ENCODE measurements at regions not wholly inside any gene's neighbourhood (a gene's known extent, or its start where the extent isn't known, plus 50 kb on each side); places are given as distances from the start of the nearest gene placed in this dataset.

DNA sequence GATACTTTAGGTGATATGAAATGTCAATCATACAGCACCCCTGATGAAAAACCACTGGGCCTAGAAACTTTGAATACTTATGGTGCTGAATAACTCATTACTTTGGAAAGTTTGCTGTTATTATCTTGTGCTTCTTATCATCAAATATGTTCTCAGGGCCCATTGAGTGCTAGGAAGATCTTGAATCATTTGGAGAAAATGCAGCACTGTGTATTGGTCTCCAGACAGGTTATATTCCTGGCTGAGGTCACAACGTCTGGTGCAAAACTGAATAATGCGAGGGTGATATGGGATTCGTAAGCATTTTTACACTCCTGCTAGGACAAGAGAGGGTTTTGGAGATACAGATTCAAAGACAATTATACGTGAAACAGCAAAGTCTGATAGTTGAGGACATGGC, 249.4 kb upstream of the TNC start:
- no peak for DNase-seq (ENCODE audit: low read depth, low spot score)

GRCh38 chr9:115367780-115368525, 250.0 kb upstream of the TNC start:
- no peak for DNase-seq (ENCODE audit: low read depth, low spot score)

DNA sequence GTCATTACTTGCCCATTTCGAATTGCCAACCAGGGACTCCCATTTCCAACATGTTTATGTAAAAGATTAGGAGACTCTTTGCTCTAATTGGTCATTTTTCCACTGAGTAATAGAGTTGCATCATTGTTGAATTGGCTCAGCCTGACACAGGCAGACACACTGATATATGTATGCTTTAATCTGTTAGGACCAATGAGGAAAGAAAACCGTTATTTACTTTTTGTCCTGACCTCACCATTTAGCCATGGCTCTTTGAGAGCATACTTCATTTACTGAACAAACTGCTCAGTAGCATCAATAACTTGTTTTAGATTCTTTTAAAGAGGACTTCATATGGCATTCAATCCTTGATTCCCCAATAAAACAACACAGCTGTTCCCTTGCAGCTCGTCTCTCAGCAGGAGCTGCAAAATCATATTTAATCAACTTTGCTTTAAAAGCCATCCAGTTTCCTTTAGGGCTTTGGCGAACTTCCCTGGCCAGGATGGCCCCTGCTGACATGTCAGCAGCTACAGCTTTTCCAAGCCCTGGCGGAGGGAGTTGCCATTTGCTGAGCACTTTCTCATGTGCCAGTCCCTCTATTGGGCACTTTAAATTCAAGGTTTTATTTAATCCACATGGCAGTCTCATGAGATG, 251.5 kb upstream of the TNC start:
- DNase-seq (ENCODE audit: low read depth, low spot score), result peak; percentile 34

GRCh38 chr9:115373000-115373709, 255.2 kb upstream of the TNC start:
- peak; percentile 97 for DNase-seq (ENCODE audit: low read depth, low spot score)

- no peak for DNase-seq (ENCODE audit: low read depth, low spot score)
These were observed 255.7 kb upstream of the TNC start for GRCh38 chr9:115373710-115374045.

- no peak for DNase-seq (ENCODE audit: low read depth, low spot score)
These were observed 256.8 kb upstream of the TNC start for GRCh38 chr9:115374724-115375268.

DNA sequence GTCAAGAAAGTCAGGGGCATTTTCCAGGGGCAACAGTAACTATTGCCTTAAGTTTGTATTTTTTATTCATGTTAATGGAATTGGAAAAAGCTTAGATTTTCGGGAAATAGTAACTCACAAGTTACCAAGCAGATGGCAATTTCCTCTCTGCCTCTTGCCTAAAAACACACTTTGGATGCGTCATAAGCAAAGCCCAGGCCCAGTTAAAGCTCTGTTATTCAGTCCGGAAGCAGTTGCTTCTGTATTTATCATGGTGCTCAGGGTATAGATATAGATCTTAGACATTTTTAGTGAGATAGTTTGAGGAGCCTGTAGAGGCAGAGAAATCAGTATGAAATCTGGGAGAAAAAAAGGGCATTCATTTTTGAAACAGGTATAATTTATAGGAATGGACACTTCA, 260.3 kb upstream of the TNC start:
- no peak for DNase-seq (ENCODE audit: low read depth, low spot score)

- DNase-seq (ENCODE audit: low read depth, low spot score), result no peak
These were observed 260.8 kb upstream of the TNC start for GRCh38 chr9:115378758-115379157.

DNA sequence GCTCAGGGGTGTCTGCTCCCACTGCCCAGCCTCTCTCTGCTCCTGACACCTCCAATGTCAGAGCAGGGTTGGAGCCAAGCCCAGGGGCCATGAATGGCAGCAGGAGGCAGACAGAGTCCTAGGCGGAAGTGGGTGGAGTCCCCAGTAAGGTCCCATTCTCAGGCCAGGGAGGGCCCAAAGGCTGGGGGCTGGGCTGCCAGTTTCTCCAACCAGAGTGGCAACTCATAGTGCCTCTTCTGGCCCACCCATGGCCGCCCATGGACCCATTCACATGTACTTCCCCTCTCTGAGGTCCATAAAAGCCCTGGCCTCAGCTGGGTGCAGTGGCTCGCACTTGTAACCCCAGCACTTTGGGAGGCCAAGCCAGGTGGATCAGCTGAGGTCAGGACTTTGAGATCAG, 261.8 kb upstream of the TNC start:
- DNase-seq (ENCODE audit: low read depth, low spot score), result no peak

DNA sequence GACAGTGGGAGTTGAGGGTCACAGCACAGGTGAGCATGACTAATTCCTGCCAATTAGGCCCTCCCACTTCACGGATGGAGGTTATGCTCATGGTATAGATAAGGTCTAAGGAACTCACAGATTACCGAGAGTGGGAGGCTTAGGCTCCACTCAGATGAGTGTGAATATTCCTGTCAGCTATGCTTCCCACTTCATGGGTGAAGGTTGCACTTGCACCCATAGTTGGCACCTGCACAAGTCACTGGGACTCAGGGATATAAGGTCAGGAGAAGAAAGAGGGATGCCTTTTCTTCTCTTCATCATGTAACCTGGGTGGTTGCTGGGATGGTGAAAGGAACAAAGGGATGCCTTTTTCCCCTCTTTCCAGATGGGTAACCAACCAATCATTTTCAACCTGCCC, 264.9 kb upstream of the TNC start:
- no peak for DNase-seq (ENCODE audit: low read depth, low spot score)

DNA sequence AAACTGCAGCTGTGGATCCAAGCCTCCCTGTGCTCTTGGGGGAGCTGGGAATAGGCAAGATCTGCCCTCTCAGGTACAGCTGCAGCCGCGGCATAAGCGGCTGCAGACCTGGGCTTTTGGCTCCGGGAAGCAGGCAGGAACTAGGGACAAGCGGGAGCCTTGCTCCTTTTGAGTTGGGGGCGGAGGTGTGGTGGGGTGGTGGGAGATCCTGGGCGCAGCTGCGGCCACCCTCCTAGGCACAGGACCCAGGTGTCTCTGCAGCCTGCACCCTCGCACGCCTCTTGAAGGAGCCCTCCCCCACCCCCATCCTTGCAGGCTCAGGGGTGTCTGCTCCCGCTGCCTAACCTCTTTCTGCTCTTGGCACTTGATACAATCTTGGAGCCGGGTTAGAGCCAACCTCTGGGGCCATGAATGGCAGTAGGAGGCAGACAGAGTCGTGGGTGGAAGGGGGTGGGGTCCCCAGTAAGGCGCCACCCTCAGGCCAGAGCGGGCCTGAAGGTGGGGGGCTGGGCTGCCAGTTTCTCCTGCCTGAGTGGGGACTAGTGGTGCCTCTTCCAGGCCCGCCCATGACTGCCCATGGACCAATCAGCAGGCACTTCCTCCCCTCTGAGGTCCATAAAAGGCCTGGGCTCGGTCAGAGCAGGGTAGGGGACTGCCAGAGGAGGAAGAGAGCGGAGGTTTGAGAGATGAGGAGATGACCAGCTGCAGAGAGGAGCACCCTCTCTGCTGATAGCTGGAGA, 267.6 kb upstream of the TNC start:
- no peak for DNase-seq (ENCODE audit: low read depth, low spot score)

GRCh38 chr9:115386963-115387770, 269.2 kb upstream of the TNC start:
- DNase-seq (ENCODE audit: low read depth, low spot score), result no peak

GRCh38 chr9:115391168-115391825, 273.3 kb upstream of the TNC start:
- DNase-seq (ENCODE audit: low read depth, low spot score), result no peak

- DNase-seq (ENCODE audit: low read depth, low spot score), result no peak
These were observed 276.2 kb upstream of the TNC start for GRCh38 chr9:115393976-115394775.

GRCh38 chr9:115395511-115396021, 277.6 kb upstream of the TNC start:
- peak; percentile 29 for DNase-seq (ENCODE audit: low read depth, low spot score)

DNA sequence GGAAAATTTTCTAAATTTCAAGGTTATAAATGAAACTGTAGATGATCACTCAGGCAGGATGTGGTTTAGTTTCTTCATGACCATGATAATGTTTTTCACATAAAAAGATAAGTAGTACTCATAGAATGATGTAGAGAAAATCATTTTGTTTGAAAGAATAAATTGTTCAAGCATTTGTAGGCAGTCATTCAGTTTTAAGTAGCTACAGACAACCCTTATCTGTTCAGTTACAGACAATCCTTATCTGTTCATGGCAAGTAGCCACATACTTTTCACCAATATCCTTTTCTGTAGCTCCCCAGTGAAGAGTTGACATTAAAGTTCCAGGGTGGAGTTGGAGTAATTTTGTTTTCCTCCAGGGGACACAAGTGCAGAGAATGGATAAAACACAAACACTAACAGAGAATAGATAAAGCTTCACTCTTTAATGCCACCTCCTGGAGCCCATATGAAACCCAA, 278.1 kb upstream of the TNC start:
- no peak for DNase-seq (ENCODE audit: low read depth, low spot score)

GRCh38 chr9:115397591-115398312, 279.8 kb upstream of the TNC start:
- no peak for DNase-seq (ENCODE audit: low read depth, low spot score)

- DNase-seq (ENCODE audit: low read depth, low spot score), result no peak
These were observed 280.3 kb upstream of the TNC start for GRCh38 chr9:115398313-115398650.

GRCh38 chr9:115398996-115399395, 281.0 kb upstream of the TNC start:
- DNase-seq (ENCODE audit: low read depth, low spot score), result no peak
